H9 (cell line): ENCODE measurements at regions not wholly inside any gene's neighbourhood (a gene's known extent, or its start where the extent isn't known, plus 50 kb on each side); places are given as distances from the start of the nearest gene placed in this dataset.

ENCODE experiments used
- DNase-seq: peaks from one replicate; pipeline ENCODE4 v3.0.0-alpha.2; 2017
- H2AFZ ChIP-seq: one replicate; pipeline ENCODE4 v1.6.1; 2013; ENCODE audit warnings: mild to moderate bottlenecking, low read length, control low read depth, moderate library complexity
- H2AK5ac ChIP-seq: 2 replicates; pipeline ENCODE4 v1.6.1; 2013; ENCODE audit warnings: low read length, control low read depth, mixed read lengths; ENCODE audit not compliant: insufficient read length
- H2BK120ac ChIP-seq: one replicate; pipeline ENCODE4 v1.6.1; 2013; ENCODE audit warnings: low read depth, mild to moderate bottlenecking, low read length, control low read depth, inconsistent platforms; ENCODE audit not compliant: poor library complexity, severe bottlenecking
- H2BK12ac ChIP-seq: 2 replicates; pipeline ENCODE4 v1.6.1; 2013; ENCODE audit warnings: low read length, control low read depth, mixed read lengths, low read depth; ENCODE audit not compliant: insufficient read length
- H2BK15ac ChIP-seq: 2 replicates; pipeline ENCODE4 v1.6.1; 2013; ENCODE audit warnings: low read depth, low read length, control low read depth
- H2BK20ac ChIP-seq: one replicate; pipeline ENCODE4 v1.6.1; 2013; ENCODE audit warnings: low read depth, mild to moderate bottlenecking, low read length, control low read depth, inconsistent platforms; ENCODE audit not compliant: poor library complexity, severe bottlenecking
- H2BK5ac ChIP-seq: 2 replicates; pipeline ENCODE4 v1.6.1; 2013; ENCODE audit warnings: low read length, control low read depth, mixed read lengths; ENCODE audit not compliant: insufficient read length
- H3K14ac ChIP-seq: 2 replicates; pipeline ENCODE4 v1.6.1; 2013; ENCODE audit warnings: low read length, control low read depth; ENCODE audit not compliant: insufficient read depth
- H3K18ac ChIP-seq: 2 replicates; pipeline ENCODE4 v1.6.1; 2013; ENCODE audit warnings: low read depth, mild to moderate bottlenecking, mixed read lengths, low read length, control low read depth; ENCODE audit not compliant: insufficient read length
- H3K23ac ChIP-seq: 2 replicates; pipeline ENCODE4 v1.6.1; 2013; ENCODE audit warnings: low read length, control low read depth, mixed read lengths, low read depth; ENCODE audit not compliant: insufficient read length
- H3K23me2 ChIP-seq: 2 replicates; pipeline ENCODE4 v1.6.1; 2013; ENCODE audit warnings: low read depth, mild to moderate bottlenecking, mixed read lengths, low read length, control low read depth; ENCODE audit not compliant: insufficient read length, poor library complexity, severe bottlenecking
- H3K27ac ChIP-seq: 2 replicates; pipeline ENCODE4 v1.5.1; 2013; ENCODE audit warnings: low read length, control low read depth, mixed read lengths, low read depth; ENCODE audit not compliant: insufficient read length
- H3K27me3 ChIP-seq: 2 replicates; pipeline ENCODE4 v1.6.1; 2013; ENCODE audit warnings: low read length, control low read depth, inconsistent platforms; ENCODE audit not compliant: insufficient read depth
- H3K4ac ChIP-seq: 2 replicates; pipeline ENCODE4 v1.6.1; 2013; ENCODE audit warnings: low read depth, mild to moderate bottlenecking, control low read depth, inconsistent platforms, low read length, moderate library complexity
- H3K4me1 ChIP-seq: 2 replicates; pipeline ENCODE4 v1.6.1; 2013; ENCODE audit warnings: low read length, control low read depth, inconsistent platforms; ENCODE audit not compliant: insufficient read depth
- H3K4me2 ChIP-seq: 2 replicates; pipeline ENCODE4 v1.6.1; 2013; ENCODE audit warnings: low read length, control low read depth, mixed read lengths; ENCODE audit not compliant: insufficient read length, insufficient read depth
- H3K56ac ChIP-seq: 2 replicates; pipeline ENCODE4 v1.6.1; 2013; ENCODE audit warnings: low read depth, mild to moderate bottlenecking, mixed read lengths, low read length, control low read depth; ENCODE audit not compliant: insufficient read length
- H3K79me1 ChIP-seq: 2 replicates; pipeline ENCODE4 v1.6.1; 2013; ENCODE audit warnings: low read depth, mild to moderate bottlenecking, moderate library complexity, low read length, control low read depth, inconsistent platforms; ENCODE audit not compliant: insufficient read depth, poor library complexity, severe bottlenecking
- H3K79me2 ChIP-seq: 2 replicates; pipeline ENCODE4 v1.6.1; 2013; ENCODE audit warnings: low read length, control low read depth, inconsistent platforms; ENCODE audit not compliant: insufficient read depth
- H3K9ac ChIP-seq: 2 replicates; pipeline ENCODE4 v1.6.1; 2013; ENCODE audit warnings: low read length, control low read depth, mixed read lengths; ENCODE audit not compliant: insufficient read length; ENCODE audit errors: extremely low read depth
- H3K9me3 ChIP-seq: one replicate; pipeline ENCODE4 v1.6.1; 2013; ENCODE audit warnings: low read depth, low read length, inconsistent platforms; ENCODE audit not compliant: control insufficient read depth
- H3T11ph ChIP-seq: one replicate; pipeline ENCODE4 v1.6.1; 2013; ENCODE audit warnings: mild to moderate bottlenecking, low read length, control low read depth, inconsistent platforms
- H4K20me1 ChIP-seq: one replicate; pipeline ENCODE4 v1.6.1; 2013; ENCODE audit not compliant: control insufficient read depth, insufficient read length, insufficient read depth
- H4K5ac ChIP-seq: 2 replicates; pipeline ENCODE4 v1.6.1; 2013; ENCODE audit warnings: low read depth, mild to moderate bottlenecking, mixed read lengths, low read length, control low read depth; ENCODE audit not compliant: insufficient read length
- H4K8ac ChIP-seq: replicated peaks from 2 replicates; pipeline ENCODE4 v1.6.1; 2013; ENCODE audit warnings: low read length, control low read depth, mixed read lengths, low read depth; ENCODE audit not compliant: insufficient read length
- H4K91ac ChIP-seq: 2 replicates; pipeline ENCODE4 v1.6.1; 2013; ENCODE audit warnings: low read depth, mild to moderate bottlenecking, moderate library complexity, mixed read lengths, low read length, control low read depth; ENCODE audit not compliant: insufficient read length
- H3K27ac Mint-ChIP-seq, 3 experiments: 2 replicates in 2 of 3; 3 replicates in 1 of 3; pipeline ENCODE4 v1.8.0; 2020 to 2021; ENCODE audit warnings: mixed read lengths in 3 of 3, mild to moderate bottlenecking in 1 of 3, moderate library complexity in 1 of 3
- H3K27me3 Mint-ChIP-seq: 2 replicates; pipeline ENCODE4 v1.8.0; 2021; ENCODE audit warnings: low read depth, mild to moderate bottlenecking, moderate library complexity, mixed read lengths
- H3K36me3 Mint-ChIP-seq, 3 experiments: 2 replicates in 2 of 3; 3 replicates in 1 of 3; pipeline ENCODE4 v1.8.0; 2020 to 2021; ENCODE audit warnings: low read depth in 3 of 3, mixed read lengths in 3 of 3; ENCODE audit not compliant: insufficient read depth in 1 of 3
- H3K4me1 Mint-ChIP-seq, 2 experiments: 2 replicates each; pipeline ENCODE4 v1.8.0; 2020; ENCODE audit warnings: mixed read lengths in 2 of 2
- H3K4me3 Mint-ChIP-seq, 2 experiments: 2 replicates in 1 of 2; 3 replicates in 1 of 2; pipeline ENCODE4 v1.8.0; 2020 to 2021; ENCODE audit warnings: mild to moderate bottlenecking in 2 of 2, mixed read lengths in 2 of 2, moderate library complexity in 1 of 2
- H3K9me3 Mint-ChIP-seq, 2 experiments: 2 replicates in 1 of 2; 3 replicates in 1 of 2; pipeline ENCODE4 v1.8.0; 2020; ENCODE audit warnings: mild to moderate bottlenecking in 2 of 2, mixed read lengths in 2 of 2, moderate library complexity in 1 of 2
- CTCF ChIP-seq: fragments of 200-600 bp; sonication (generic); conservative IDR thresholded peaks from 3 replicates; pipeline ENCODE4 v1.8.0; 2021; ENCODE audit warnings: antibody characterized with exemption, mild to moderate bottlenecking
- WGBS: extraction: QIAGEN DNeasy Blood & Tissue Kit; methylation state at CpG from one replicate; pipeline ENCODE4 v1.1.7; 2013; ENCODE audit warnings: missing lambda C conversion rate, low lambda C conversion rate, mixed read lengths; ENCODE audit not compliant: insufficient read length; ENCODE audit errors: extremely low coverage; 5-methylcytosine and 5-hydroxymethylcytosine counted together

GRCh38 chr1:218760601-218761570 is 412.8 kb upstream of the LYPLAL1 start:
- no peak overlapping the region for H3K18ac ChIP-seq
- no peaks in the 10 kb centered on the region for H3K23me2 ChIP-seq
- no peak overlapping the region for H2AFZ ChIP-seq
- H3K4me3 Mint-ChIP-seq = no peak overlapping the region
- no peaks in the 10 kb centered on the region for H4K20me1 ChIP-seq
- no peak overlapping the region for H2BK12ac ChIP-seq
- no peaks in the 10 kb centered on the region for H3K4me1 Mint-ChIP-seq
- H2BK20ac ChIP-seq = no peak overlapping the region
- no peak overlapping the region for H3K23ac ChIP-seq
- no peak overlapping the region for H3K9ac ChIP-seq
- H3K36me3 Mint-ChIP-seq = no peaks in the 10 kb centered on the region
- no peak overlapping the region for H2AK5ac ChIP-seq
- no peak overlapping the region for H3T11ph ChIP-seq
- H4K5ac ChIP-seq = no peak overlapping the region
- no peaks in the 10 kb centered on the region for H3K27me3 ChIP-seq
- no peak overlapping the region for H2BK15ac ChIP-seq
- H3K79me1 ChIP-seq = no peaks in the 10 kb centered on the region
- no peak overlapping the region for H4K8ac ChIP-seq
- no peak for TF ChIP-seq CTCF
- H3K4ac ChIP-seq = no peak overlapping the region
- no peak overlapping the region for H4K91ac ChIP-seq
- no peak for DNase-seq
- no peak overlapping the region for H2BK120ac ChIP-seq
- no peak overlapping the region for H3K27ac Mint-ChIP-seq
- no peak overlapping the region for H3K4me2 ChIP-seq
- no peaks in the 10 kb centered on the region for H3K9me3 ChIP-seq
- no CpG with 5 or more reads among the region's 3 CpGs for WGBS
- H3K56ac ChIP-seq = no peak overlapping the region
- no peaks in the 10 kb centered on the region for H3K79me2 ChIP-seq
- H3K27ac ChIP-seq = no peak overlapping the region
- H2BK5ac ChIP-seq = no peak overlapping the region
- H3K4me1 ChIP-seq = no peaks in the 10 kb centered on the region
- no peaks in the 10 kb centered on the region for H3K27me3 Mint-ChIP-seq
- no peaks in the 10 kb centered on the region for H3K9me3 Mint-ChIP-seq
- no peak overlapping the region for H3K14ac ChIP-seq
